ENCODE measurements at regions not wholly inside any gene's neighbourhood (a gene's known extent, or its start where the extent isn't known, plus 50 kb on each side); places are given as distances from the start of the nearest gene placed in this dataset.
A peak's percentile ranks its signal among the peaks of the same experiment; 100 is the strongest.

DNA sequence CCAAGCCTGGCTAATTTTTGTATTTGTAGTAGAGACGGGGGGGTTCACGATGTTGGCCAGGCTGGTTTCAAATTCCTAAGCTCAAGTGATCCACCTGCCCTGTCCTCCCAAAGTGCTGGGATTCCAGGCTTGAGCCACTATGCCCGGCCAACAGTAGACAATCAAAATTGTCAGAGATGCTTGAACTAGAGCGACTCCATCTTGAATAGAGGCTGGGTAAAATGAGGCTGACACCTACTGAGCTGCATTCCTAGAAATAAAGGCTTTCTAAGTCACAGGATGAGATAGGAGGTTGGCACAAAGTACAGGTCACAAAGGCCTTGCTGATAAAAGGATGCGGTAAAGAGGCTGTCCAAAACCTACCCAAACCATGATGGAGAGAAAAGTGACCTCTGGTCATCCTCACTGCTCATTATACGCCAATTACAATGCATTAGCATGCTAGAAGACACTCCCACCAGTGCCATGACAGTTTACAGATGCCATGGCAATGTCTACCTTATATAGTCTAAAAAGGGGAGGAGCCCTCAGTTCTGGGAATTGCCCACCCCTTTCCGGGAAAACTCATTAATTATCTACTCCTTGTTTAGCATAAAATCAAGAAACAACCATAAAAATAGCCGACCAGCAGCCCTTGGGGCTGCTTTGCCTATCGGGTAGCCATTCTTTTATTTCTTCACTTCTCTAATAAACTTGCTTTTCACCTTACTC is 134.5 kb downstream of the BAMBI start:
- no peak for DNase-seq (ENCODE audit: low spot score)

DNA sequence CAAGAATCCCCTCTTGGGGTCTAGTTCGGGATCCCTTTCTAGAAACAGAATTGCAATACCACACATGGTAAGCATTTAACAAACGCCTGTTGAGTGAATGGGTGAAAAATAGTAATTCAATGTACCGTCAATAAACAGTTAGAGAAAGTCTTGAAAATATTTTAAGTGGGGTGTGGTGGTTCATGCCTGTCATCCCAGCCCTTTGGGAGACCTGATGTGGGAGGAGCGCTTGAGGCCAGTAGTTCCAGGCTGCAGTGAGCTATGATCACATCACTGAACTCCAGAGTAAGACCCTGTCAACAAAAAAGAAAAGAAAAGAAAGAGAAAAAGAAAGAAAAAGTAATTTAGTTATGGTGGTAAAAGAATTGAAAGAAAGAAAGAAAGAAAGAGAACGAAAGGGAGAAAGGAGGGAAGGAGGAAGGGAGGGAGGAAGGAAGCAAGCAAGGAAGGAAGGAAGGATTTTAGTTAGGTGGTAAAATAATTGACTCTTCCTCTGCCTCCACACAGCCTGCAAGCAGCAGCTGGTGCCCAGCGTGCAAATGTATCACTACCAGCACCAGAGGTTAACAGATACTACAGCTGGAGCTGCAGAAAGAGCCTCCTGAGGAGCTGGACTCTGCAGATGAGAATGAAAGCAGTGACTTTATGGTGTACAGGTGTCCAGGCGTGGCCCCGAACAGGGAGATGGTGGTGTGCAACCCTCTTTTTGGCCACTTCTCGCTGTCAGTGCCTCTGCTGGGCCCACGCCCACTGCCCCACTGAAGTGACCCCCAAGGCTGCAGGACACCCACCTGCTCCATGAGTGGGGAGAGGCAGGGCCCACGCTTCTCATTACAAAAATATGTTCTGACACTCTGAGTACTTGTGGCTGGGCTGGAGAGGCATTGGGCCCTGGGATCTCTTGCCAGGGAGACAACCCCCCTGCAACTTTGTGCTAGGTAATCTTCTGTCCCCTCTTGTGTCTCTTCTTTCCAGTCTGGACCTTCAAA is 135.4 kb downstream of the BAMBI start:
- no peak for DNase-seq (ENCODE audit: low spot score)

DNA sequence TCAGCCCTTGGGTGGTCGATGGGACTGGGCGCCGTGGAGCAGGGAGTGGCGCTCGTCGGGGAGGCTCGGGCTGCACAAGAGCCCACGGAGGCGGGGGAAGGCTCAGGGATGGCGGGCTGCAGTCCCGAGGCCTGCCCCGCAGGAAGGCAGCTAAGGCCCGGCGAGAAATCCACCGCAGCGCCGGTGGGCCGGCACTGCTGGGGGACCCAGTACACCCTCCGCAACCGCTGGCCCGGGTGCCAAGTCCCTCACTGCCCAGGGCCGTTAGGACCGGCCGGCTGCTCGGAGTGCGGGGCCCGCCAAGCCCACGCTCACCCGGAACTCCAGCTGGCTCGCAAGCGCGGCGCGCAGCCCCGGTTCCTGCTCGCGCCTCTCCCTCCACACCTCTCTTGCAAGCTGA is 138.4 kb downstream of the BAMBI start:
- no peak for DNase-seq (ENCODE audit: low spot score)

GRCh38 chr10:28822719-28823464 is 145.6 kb downstream of the BAMBI start:
- DNase-seq (ENCODE audit: low spot score), result no peak

GRCh38 chr10:28823501-28824075 is 146.3 kb downstream of the BAMBI start:
- peak; percentile 70 for DNase-seq (ENCODE audit: low spot score)

GRCh38 chr10:28833313-28833712 is 156.0 kb downstream of the BAMBI start:
- no peak for DNase-seq (ENCODE audit: low spot score)

GRCh38 chr10:28836435-28836743 is 159.1 kb downstream of the BAMBI start:
- DNase-seq (ENCODE audit: low spot score), result no peak

- no peak for DNase-seq (ENCODE audit: low spot score)
These were observed 160.5 kb downstream of the BAMBI start for GRCh38 chr10:28837613-28838390.

DNA sequence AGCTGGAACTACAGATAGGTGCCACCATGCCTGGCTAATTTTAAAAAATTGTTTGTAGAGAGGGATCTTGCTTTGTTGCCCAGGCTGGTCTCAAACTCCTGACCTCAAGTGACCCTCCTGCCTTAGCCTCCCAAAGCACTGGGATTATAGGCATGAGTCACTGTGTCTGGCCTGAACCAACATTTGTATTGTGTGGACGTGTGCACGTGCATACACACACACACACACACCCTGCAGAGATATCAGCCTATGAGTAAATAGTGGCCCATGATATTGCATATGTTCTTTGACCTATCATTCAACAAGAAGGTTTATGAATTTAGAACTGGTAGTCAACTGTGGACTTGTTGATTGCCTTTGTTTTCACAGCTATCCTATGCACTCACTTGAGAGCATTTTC is 161.6 kb downstream of the BAMBI start:
- DNase-seq (ENCODE audit: low spot score), result no peak

DNA sequence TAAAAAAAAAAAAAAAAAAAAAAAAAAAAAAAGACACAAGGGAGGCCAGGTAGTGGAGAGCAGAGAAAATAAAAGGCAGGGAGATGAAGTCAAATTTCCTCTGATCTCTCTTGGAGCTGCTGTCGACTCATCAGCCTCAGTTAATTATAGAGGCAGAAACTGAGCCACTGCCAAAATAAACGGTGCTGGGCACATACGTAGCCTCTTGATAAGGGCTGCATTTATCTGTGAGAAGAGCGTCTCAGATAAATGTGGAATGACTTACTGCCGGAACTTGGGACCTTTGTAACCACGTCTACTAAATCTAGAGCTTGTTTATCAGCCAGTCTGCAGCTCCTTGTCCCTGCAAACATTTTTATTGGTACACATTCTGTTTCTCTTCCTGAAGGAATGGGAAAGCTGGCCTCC is 162.3 kb downstream of the BAMBI start:
- DNase-seq (ENCODE audit: low spot score), result peak; percentile 80

DNA sequence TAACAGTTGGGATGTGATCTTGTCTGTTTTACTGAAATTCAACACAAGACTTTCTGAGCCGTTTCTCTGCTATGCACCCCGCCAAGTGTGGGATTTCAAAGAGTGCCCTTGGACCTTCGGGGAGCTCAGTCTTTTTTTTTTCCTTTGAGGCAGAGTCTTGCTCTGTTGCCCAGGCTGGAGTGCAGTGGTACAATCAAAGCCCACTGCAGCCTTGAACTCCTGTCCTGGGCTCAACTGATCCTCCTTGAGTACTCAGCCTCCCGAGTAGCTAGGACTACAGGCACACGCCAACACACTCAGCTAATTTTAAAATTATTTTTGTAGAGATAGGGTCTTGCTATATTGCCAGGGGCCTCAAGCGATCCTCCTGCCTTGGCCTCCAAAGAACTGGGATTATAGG is 162.9 kb downstream of the BAMBI start:
- no peak for DNase-seq (ENCODE audit: low spot score)

- DNase-seq (ENCODE audit: low spot score), result no peak
These were observed 163.7 kb downstream of the BAMBI start for GRCh38 chr10:28840971-28841370.

- DNase-seq (ENCODE audit: low spot score), result no peak
These were observed 164.3 kb downstream of the BAMBI start for GRCh38 chr10:28841625-28842024.

DNA sequence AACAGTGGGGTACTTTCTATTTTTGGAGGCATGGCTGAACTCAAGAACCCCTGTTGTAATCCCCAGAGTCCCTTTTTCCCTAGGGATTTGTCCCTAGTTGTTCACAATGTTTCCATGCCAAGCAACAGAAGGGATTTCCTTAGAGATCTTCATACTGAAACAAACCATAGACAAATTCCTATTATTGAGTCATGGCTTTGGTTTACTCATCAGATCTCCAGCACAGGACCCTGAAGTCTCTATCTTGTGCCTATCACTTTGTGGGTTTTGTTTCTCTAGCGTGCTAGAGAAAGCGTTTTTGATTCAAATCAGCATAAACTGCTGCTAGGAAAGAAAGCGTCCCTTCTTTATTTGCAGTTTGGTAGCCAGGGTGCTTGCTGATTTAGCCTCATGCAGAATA is 165.0 kb downstream of the BAMBI start:
- DNase-seq (ENCODE audit: low spot score), result peak; percentile 77

DNA sequence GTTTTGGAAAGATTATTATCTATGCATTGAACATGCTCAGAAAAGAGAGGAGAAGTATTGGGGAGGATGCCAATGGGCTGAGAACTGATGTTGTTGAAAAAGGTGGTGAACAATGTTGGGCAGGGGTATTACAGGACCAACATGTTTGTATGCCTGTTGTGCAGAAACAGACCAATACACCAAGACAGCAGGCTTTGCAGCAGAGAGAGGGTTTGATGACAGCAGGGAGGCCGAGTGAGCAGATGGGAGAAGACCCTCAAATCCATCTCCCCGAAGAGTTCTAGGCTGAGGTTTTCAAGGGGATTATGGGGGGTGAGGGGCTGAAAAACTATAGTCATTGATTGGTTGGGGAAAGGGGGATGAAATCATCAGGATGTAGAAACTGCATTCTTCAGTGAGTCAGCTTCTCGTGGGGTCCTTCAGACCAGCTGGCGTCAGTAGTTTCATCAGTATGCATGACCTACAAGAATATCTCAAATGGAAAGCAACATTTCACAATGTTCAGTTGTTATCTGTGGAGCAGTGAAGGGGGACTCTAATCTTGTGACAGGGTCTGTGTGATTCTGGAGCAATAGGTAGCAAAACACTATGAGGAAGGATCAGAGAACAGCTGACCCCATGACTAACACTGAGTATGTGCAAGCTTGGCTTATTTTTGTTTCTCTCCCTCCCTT is 167.8 kb downstream of the BAMBI start:
- no peak for DNase-seq (ENCODE audit: low spot score)

DNA sequence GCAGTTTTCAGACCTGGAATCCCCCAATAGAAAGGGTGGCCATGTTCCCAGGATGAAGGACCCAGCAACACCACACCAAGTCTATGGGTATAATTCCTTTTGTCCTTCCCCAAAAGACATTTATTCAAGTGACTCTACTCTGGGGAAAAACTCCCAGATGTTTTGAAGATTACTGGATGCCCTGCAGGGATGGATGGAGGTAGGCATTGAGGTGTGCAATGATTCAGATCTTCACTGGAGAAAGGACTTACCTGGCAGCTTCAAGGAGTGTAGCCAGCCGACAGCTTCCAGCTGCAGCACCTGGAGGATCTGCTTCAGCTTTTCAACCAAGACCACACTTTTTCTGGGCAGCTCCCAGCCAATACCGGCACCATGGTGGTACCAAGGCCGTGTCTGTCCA is 172.0 kb downstream of the BAMBI start:
- no peak for DNase-seq (ENCODE audit: low spot score)

- DNase-seq (ENCODE audit: low spot score), result no peak
These were observed 172.5 kb downstream of the BAMBI start for GRCh38 chr10:28849821-28850220.

- no peak for DNase-seq (ENCODE audit: low spot score)
These were observed 173.5 kb downstream of the BAMBI start for GRCh38 chr10:28850784-28851183.

DNA sequence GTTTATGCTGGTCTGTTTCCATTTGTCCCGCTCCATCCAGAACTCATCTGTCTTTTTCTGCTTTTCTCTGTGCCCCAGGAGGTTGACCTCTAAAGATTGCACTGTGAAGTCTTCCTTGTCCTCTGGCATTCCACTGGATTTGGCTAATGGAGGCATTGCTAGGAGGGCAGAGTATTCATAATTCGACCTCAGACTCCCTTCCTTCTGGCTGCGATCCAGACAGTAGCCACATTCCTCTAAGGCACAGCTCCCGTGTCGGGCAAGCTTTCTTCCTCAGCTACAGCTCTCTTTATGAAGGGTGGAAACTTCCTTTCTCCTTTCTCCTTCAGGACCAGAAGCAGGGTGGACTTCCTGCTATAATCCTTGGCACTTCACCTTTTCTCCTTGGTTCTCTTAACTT is 175.9 kb downstream of the BAMBI start:
- peak; percentile 23 for DNase-seq (ENCODE audit: low spot score)

- DNase-seq (ENCODE audit: low spot score), result no peak
These were observed 179.8 kb downstream of the BAMBI start for GRCh38 chr10:28857164-28857563.

- DNase-seq (ENCODE audit: low spot score), result no peak
These were observed 181.3 kb downstream of the BAMBI start for GRCh38 chr10:28858646-28859045.
